ENCODE measurements at regions not wholly inside any gene's neighbourhood (a gene's known extent, or its start where the extent isn't known, plus 50 kb on each side); places are given as distances from the start of the nearest gene placed in this dataset.

- Histone ChIP-seq H3K4me3 (ENCODE audit: control insufficient read depth in 2 of 3, extremely low read depth in 1 of 3, insufficient read depth in 2 of 3, low read depth in 1 of 3, low read length in 3 of 3) (no peak overlapping the region), H3K9me3 (ENCODE audit: control insufficient read depth, low read depth, low read length) (no peaks in the 10 kb centered on the region), H3K36me3 (ENCODE audit: control insufficient read depth in 2 of 2, extremely low read depth in 1 of 2, insufficient read depth in 2 of 2, low read length in 2 of 2) (no peaks in the 10 kb centered on the region), H2AFZ (ENCODE audit: control insufficient read depth, low read length) (no peak overlapping the region), H3K9me1 (ENCODE audit: control insufficient read depth, extremely low read depth, insufficient read depth, low read length) (no peaks in the 10 kb centered on the region), H3K4me1 (ENCODE audit: control insufficient read depth, extremely low read depth, insufficient read depth, low read length) (no peaks in the 10 kb centered on the region), H3K27ac (ENCODE audit: control insufficient read depth, insufficient read depth, low read length) (no peak overlapping the region), H4K20me1 (ENCODE audit: control insufficient read depth, extremely low read depth, insufficient read depth, low read length) (no peaks in the 10 kb centered on the region), H3K4me2 (ENCODE audit: control insufficient read depth, extremely low read depth, insufficient read depth, low read depth, low read length) (no peak overlapping the region), H3K79me2 (ENCODE audit: control insufficient read depth, insufficient read depth, low read length) (no peaks in the 10 kb centered on the region), H3K27me3 (ENCODE audit: control insufficient read depth, extremely low read depth, insufficient read depth, low read length) (no peaks in the 10 kb centered on the region), H3K9ac (ENCODE audit: control insufficient read depth, extremely low read depth, insufficient read depth, low read length) (no peak overlapping the region)
- no peak for DNase-seq (ENCODE audit: low read depth, low spot score)
- dilution Hi-C loops (cut with MboI; ENCODE audit: extremely low pct_ligation_motif_present, low sequenced_read_pairs), result no loop called here
- FAIRE-seq, result no peak
- TF ChIP-seq EZH2 (IDR thresholded peaks at IDR 0.05; ENCODE audit: low read length) (no peak), CTCF (optimal IDR thresholded peaks at IDR 0.05 in 1 of 3, IDR thresholded peaks at IDR 0.05 in 1 of 3, conservative IDR thresholded peaks at IDR 0.05 in 1 of 3; ENCODE audit: extremely low read depth in 1 of 3, insufficient read depth in 2 of 3, low read length in 3 of 3) (no peak)
Measured at GRCh38 chr3:18787441-18787840, 360.9 kb upstream of the KCNH8 start.

GRCh38 chr3:18786650-18787323 lies 361.5 kb upstream of the KCNH8 start:
- FAIRE-seq, result no peak
- no peak for TF ChIP-seq EZH2 (IDR thresholded peaks at IDR 0.05; ENCODE audit: low read length)
- TF ChIP-seq CTCF (optimal IDR thresholded peaks at IDR 0.05 in 1 of 3, IDR thresholded peaks at IDR 0.05 in 1 of 3, conservative IDR thresholded peaks at IDR 0.05 in 1 of 3; ENCODE audit: extremely low read depth in 1 of 3, insufficient read depth in 2 of 3, low read length in 3 of 3), result no peak
- no peaks in the 10 kb centered on the region for H3K4me1 ChIP-seq (ENCODE audit: control insufficient read depth, extremely low read depth, insufficient read depth, low read length)

More at GRCh38 chr3:18786650-18787323, 361.5 kb upstream of the KCNH8 start:
- no peak overlapping the region for H3K9ac ChIP-seq (ENCODE audit: control insufficient read depth, extremely low read depth, insufficient read depth, low read length)
- no peaks in the 10 kb centered on the region for H3K79me2 ChIP-seq (ENCODE audit: control insufficient read depth, insufficient read depth, low read length)
- no peak overlapping the region for H3K4me3 ChIP-seq (ENCODE audit: control insufficient read depth in 2 of 3, extremely low read depth in 1 of 3, insufficient read depth in 2 of 3, low read depth in 1 of 3, low read length in 3 of 3)
- no peaks in the 10 kb centered on the region for H3K9me3 ChIP-seq (ENCODE audit: control insufficient read depth, low read depth, low read length)
- dilution Hi-C loops (cut with MboI; ENCODE audit: extremely low pct_ligation_motif_present, low sequenced_read_pairs), result no loop called here
- H3K4me2 ChIP-seq (ENCODE audit: control insufficient read depth, extremely low read depth, insufficient read depth, low read depth, low read length), result no peak overlapping the region
- H4K20me1 ChIP-seq (ENCODE audit: control insufficient read depth, extremely low read depth, insufficient read depth, low read length), result no peaks in the 10 kb centered on the region
- H3K9me1 ChIP-seq (ENCODE audit: control insufficient read depth, extremely low read depth, insufficient read depth, low read length), result no peaks in the 10 kb centered on the region
- H3K36me3 ChIP-seq (ENCODE audit: control insufficient read depth in 2 of 2, extremely low read depth in 1 of 2, insufficient read depth in 2 of 2, low read length in 2 of 2), result no peaks in the 10 kb centered on the region
- DNase-seq (ENCODE audit: low read depth, low spot score), result no peak
- no peak overlapping the region for H2AFZ ChIP-seq (ENCODE audit: control insufficient read depth, low read length)
- H3K27ac ChIP-seq (ENCODE audit: control insufficient read depth, insufficient read depth, low read length), result no peak overlapping the region
- no peaks in the 10 kb centered on the region for H3K27me3 ChIP-seq (ENCODE audit: control insufficient read depth, extremely low read depth, insufficient read depth, low read length)

Measured in keratinocyte (primary cell).